ENCODE measurements at regions not wholly inside any gene's neighbourhood (a gene's known extent, or its start where the extent isn't known, plus 50 kb on each side); places are given as distances from the start of the nearest gene placed in this dataset.

DNA sequence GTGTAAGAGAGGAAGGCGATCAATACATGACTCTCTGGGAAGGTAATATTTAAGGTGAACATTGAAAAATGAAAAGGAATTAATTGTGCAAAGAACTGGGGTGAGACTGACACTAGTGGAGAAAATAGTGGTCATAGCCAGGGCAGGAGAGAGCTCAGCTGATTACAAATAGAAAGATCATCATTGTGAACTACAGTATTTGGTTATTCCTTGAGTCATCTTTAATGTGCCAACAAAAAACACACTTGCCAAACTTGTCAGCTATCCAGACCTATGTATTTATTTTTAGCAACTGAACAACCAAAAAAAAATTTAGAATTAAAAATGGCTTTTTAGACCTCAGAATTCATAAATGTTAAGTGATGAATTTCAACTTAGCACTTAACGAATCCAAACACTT is 749.8 kb upstream of the CDH9 start:
- CTCF ChIA-PET (ENCODE audit: partially characterized antibody): no interaction called here
- Histone ChIP-seq H2BK20ac (ENCODE audit: low read length) (no peak overlapping the region), H2BK5ac (ENCODE audit: low read depth, low read length) (no peak overlapping the region), H3K79me2 (ENCODE audit: control insufficient read depth in 1 of 2, insufficient read depth in 2 of 2, low read length in 2 of 2) (no peaks in the 10 kb centered on the region), H4K91ac (replicated peaks; ENCODE audit: insufficient read length, low read length) (no peak overlapping the region), H3K9ac (replicated peaks in 1 of 4; ENCODE audit: extremely low read depth in 1 of 4, low read depth in 3 of 4, low read length in 3 of 4) (no peak overlapping the region), H3K14ac (ENCODE audit: insufficient read length) (no peak overlapping the region), H3K18ac (ENCODE audit: extremely low read depth, low read length) (no peak overlapping the region), H2BK120ac (replicated peaks; ENCODE audit: low read depth, low read length) (no peak overlapping the region), H4K8ac (ENCODE audit: extremely low read depth, insufficient read depth, low read length) (no peak overlapping the region), H2BK12ac (ENCODE audit: low read depth, low read length) (no peak overlapping the region), H3K9me3 (ENCODE audit: insufficient read depth in 2 of 2, low read depth in 1 of 2, low read length in 1 of 2) (no peaks in the 10 kb centered on the region), H3K36me3 (ENCODE audit: control insufficient read depth in 2 of 4, insufficient read depth in 4 of 4, low read length in 3 of 4) (no peaks in the 10 kb centered on the region), H2BK15ac (ENCODE audit: low read length) (no peak overlapping the region), H3K79me1 (ENCODE audit: low read depth, low read length) (no peaks in the 10 kb centered on the region), H3K23me2 (ENCODE audit: low read depth, low read length) (no peaks in the 10 kb centered on the region), H3K4me3 (ENCODE audit: extremely low read depth in 1 of 4, insufficient read depth in 2 of 4, low read depth in 3 of 4, low read length in 4 of 4) (no peak overlapping the region), H3K4me2 (ENCODE audit: insufficient read depth in 1 of 2, low read depth in 2 of 2, low read length in 2 of 2) (no peak overlapping the region), H2AFZ (ENCODE audit: low read length) (no peak overlapping the region), H3K56ac (replicated peaks; ENCODE audit: insufficient read length, low read depth, low read length) (no peak overlapping the region), H3K23ac (ENCODE audit: insufficient read length) (no peak overlapping the region), H3K4ac (replicated peaks; ENCODE audit: insufficient read length, low read depth, low read length) (no peak overlapping the region), H4K5ac (ENCODE audit: insufficient read length, low read depth, low read length) (no peak overlapping the region), H3K27me3 (replicated peaks in 1 of 4; ENCODE audit: control insufficient read depth in 3 of 4, extremely low read depth in 1 of 4, insufficient read depth in 3 of 4, low read length in 3 of 4) (no peaks in the 10 kb centered on the region), H3K4me1 (replicated peaks in 1 of 4; ENCODE audit: control insufficient read depth in 3 of 4, insufficient read depth in 4 of 4, low read length in 3 of 4) (no peaks in the 10 kb centered on the region), H3K27ac (ENCODE audit: low read depth, low read length) (no peak overlapping the region), H4K20me1 (replicated peaks in 1 of 2; ENCODE audit: control insufficient read depth in 1 of 2, insufficient read depth in 2 of 2, low read length in 2 of 2) (no peaks in the 10 kb centered on the region), H2AK5ac (ENCODE audit: low read depth, low read length) (no peak overlapping the region)
- FAIRE-seq (no peak), DNase-seq (ENCODE audit: low read depth in 1 of 2, low spot score in 2 of 2) (no peak)
- WGBS, 2 experiments (ENCODE audit: extremely low coverage in 1 of 2, insufficient coverage in 1 of 2, insufficient read length in 1 of 2, insufficient replicate concordance in 2 of 2, low coverage in 1 of 2, low lambda C conversion rate in 2 of 2, missing lambda C conversion rate in 1 of 2): 96% methylated on average over 2 of the region's 2 CpGs; no CpG with 5 or more reads in 1 of the 2 experiments
- TF ChIP-seq TAF7 (optimal IDR thresholded peaks at IDR 0.05; ENCODE audit: borderline replicate concordance, low read depth, low read length): no peak
- TF ChIP-seq TBP (IDR thresholded peaks at IDR 0.05; ENCODE audit: low read depth, low read length): no peak
- no peak for TF ChIP-seq JUN (IDR thresholded peaks at IDR 0.05; ENCODE audit: low read depth, low read length)
- no peak for TF ChIP-seq RBBP5 (IDR thresholded peaks at IDR 0.05; ENCODE audit: borderline replicate concordance, low read depth, low read length)
- TF ChIP-seq, protein P1, sequence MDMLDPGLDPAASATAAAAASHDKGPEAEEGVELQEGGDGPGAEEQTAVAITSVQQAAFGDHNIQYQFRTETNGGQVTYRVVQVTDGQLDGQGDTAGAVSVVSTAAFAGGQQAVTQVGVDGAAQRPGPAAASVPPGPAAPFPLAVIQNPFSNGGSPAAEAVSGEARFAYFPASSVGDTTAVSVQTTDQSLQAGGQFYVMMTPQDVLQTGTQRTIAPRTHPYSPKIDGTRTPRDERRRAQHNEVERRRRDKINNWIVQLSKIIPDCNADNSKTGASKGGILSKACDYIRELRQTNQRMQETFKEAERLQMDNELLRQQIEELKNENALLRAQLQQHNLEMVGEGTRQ (IDR thresholded peaks at IDR 0.05; ENCODE audit: low read length): no peak
- POLR2A ChIA-PET (ENCODE audit: partially characterized antibody): no interaction called here

Measured in H1 (cell line).